HEK293 (cell line): ENCODE measurements at regions not wholly inside any gene's neighbourhood (a gene's known extent, or its start where the extent isn't known, plus 50 kb on each side); places are given as distances from the start of the nearest gene placed in this dataset.
A peak's percentile ranks its signal among the peaks of the same experiment; 100 is the strongest.

Experiments used
- MZF1 ChIP-seq: fragments of 450-650 bp; formaldehyde crosslinking; IDR thresholded peaks from 2 replicates; pipeline ENCODE4 v1.5.1; 2017; ENCODE audit warnings: missing biosample characterization, missing genetic modification characterization, borderline replicate concordance
- PRDM6 ChIP-seq: fragments of 450-650 bp; formaldehyde crosslinking; IDR thresholded peaks from 2 replicates; pipeline ENCODE4 v1.5.1; 2017; ENCODE audit warnings: missing biosample characterization, missing genetic modification characterization
- WT1 ChIP-seq: fragments of 450-650 bp; formaldehyde crosslinking; IDR thresholded peaks from 2 replicates; pipeline ENCODE4 v1.5.1; 2016; ENCODE audit warnings: missing biosample characterization, missing genetic modification characterization
- YY1 ChIP-seq: fragments of 450-650 bp; formaldehyde crosslinking; IDR thresholded peaks from 2 replicates; pipeline ENCODE4 v1.5.1; 2018; ENCODE audit warnings: missing biosample characterization, missing genetic modification characterization
- ZBTB49 ChIP-seq: fragments of 450-650 bp; formaldehyde crosslinking; IDR thresholded peaks from 2 replicates; pipeline ENCODE4 v1.5.1; 2016; ENCODE audit warnings: missing biosample characterization, missing genetic modification characterization, low read depth
- ZBTB6 ChIP-seq: fragments of 450-650 bp; formaldehyde crosslinking; IDR thresholded peaks from 2 replicates; pipeline ENCODE4 v1.5.1; 2017; ENCODE audit warnings: missing biosample characterization, missing genetic modification characterization
- ZEB2 ChIP-seq: fragments of 450-650 bp; formaldehyde crosslinking; IDR thresholded peaks from 2 replicates; pipeline ENCODE4 v1.5.1; 2016; ENCODE audit warnings: missing biosample characterization, missing genetic modification characterization
- ZNF114 ChIP-seq: fragments of 450-650 bp; formaldehyde crosslinking; IDR thresholded peaks from 2 replicates; pipeline ENCODE4 v1.5.0; 2017; ENCODE audit warnings: missing biosample characterization, missing genetic modification characterization
- ZNF132 ChIP-seq: fragments of 450-650 bp; formaldehyde crosslinking; IDR thresholded peaks from 2 replicates; pipeline ENCODE4 v1.5.1; 2017; ENCODE audit warnings: missing biosample characterization, missing genetic modification characterization, borderline replicate concordance
- ZNF311 ChIP-seq: fragments of 450-650 bp; formaldehyde crosslinking; IDR thresholded peaks from 2 replicates; pipeline ENCODE4 v1.5.1; 2017; ENCODE audit warnings: missing biosample characterization, missing genetic modification characterization, borderline replicate concordance
- ZNF335 ChIP-seq: fragments of 450-650 bp; formaldehyde crosslinking; conservative IDR thresholded peaks from 2 replicates; pipeline ENCODE4 v1.5.1; 2016; ENCODE audit warnings: missing biosample characterization, missing genetic modification characterization
- ZNF341 ChIP-seq: fragments of 450-650 bp; formaldehyde crosslinking; IDR thresholded peaks from 2 replicates; pipeline ENCODE4; 2016; ENCODE audit warnings: low read depth, missing biosample characterization, missing genetic modification characterization
- ZNF354C ChIP-seq: fragments of 450-650 bp; formaldehyde crosslinking; IDR thresholded peaks from 2 replicates; pipeline ENCODE4 v1.5.1; 2016; ENCODE audit warnings: missing biosample characterization, missing genetic modification characterization, low read depth, borderline replicate concordance
- ZNF426 ChIP-seq: fragments of 450-650 bp; formaldehyde crosslinking; IDR thresholded peaks from 2 replicates; pipeline ENCODE4 v1.5.1; 2017; ENCODE audit warnings: missing biosample characterization, missing genetic modification characterization, mild to moderate bottlenecking, inconsistent platforms, moderate library complexity
- ZNF449 ChIP-seq: fragments of 450-650 bp; formaldehyde crosslinking; IDR thresholded peaks from 2 replicates; pipeline ENCODE4 v1.5.1; 2017; ENCODE audit warnings: missing biosample characterization, mild to moderate bottlenecking, missing genetic modification characterization, moderate library complexity
- ZNF518A ChIP-seq: fragments of 450-650 bp; formaldehyde crosslinking; conservative IDR thresholded peaks from 2 replicates; pipeline ENCODE4 v1.5.1; 2016; ENCODE audit warnings: low read depth, missing biosample characterization, missing genetic modification characterization
- ZNF544 ChIP-seq: fragments of 450-650 bp; formaldehyde crosslinking; IDR thresholded peaks from 2 replicates; pipeline ENCODE4 v1.5.0; 2017; ENCODE audit warnings: missing biosample characterization, missing genetic modification characterization
- ZNF560 ChIP-seq: fragments of 450-650 bp; formaldehyde crosslinking; IDR thresholded peaks from 2 replicates; pipeline ENCODE4 v1.5.1; 2017; ENCODE audit warnings: missing biosample characterization, missing genetic modification characterization, borderline replicate concordance
- ZNF585B ChIP-seq: fragments of 450-650 bp; formaldehyde crosslinking; IDR thresholded peaks from 2 replicates; pipeline ENCODE4 v1.5.1; 2016; ENCODE audit warnings: missing biosample characterization, missing genetic modification characterization
- ZNF660 ChIP-seq: fragments of 450-650 bp; IDR thresholded peaks from 2 replicates; pipeline ENCODE4 v1.5.1; 2018; ENCODE audit warnings: missing biosample characterization, mild to moderate bottlenecking, missing genetic modification characterization
- ZNF677 ChIP-seq: fragments of 450-650 bp; IDR thresholded peaks from 2 replicates; pipeline ENCODE4 v1.5.0; 2018; ENCODE audit warnings: missing biosample characterization, mild to moderate bottlenecking, missing genetic modification characterization, moderate library complexity

- TF ChIP-seq ZBTB6 (tag by site-specific recombination) = peak; percentile 39
- peak; percentile 80 for TF ChIP-seq ZNF660 (tag by site-specific recombination)
- no peak for TF ChIP-seq ZNF544 (tag by site-specific recombination)
- TF ChIP-seq ZNF354C = no peak
- TF ChIP-seq ZNF114 (tag by site-specific recombination) = no peak
- no peak for TF ChIP-seq ZNF560 (tag by site-specific recombination)
- no peak for TF ChIP-seq ZNF341 (tag by site-specific recombination)
- no peak for TF ChIP-seq ZNF311 (tag by site-specific recombination)
- no peak for TF ChIP-seq ZNF132
- no peak for TF ChIP-seq ZNF426 (tag by site-specific recombination)
- peak; percentile 96 for TF ChIP-seq ZEB2
- no peak for TF ChIP-seq PRDM6 (tag by site-specific recombination)
- no peak for TF ChIP-seq ZNF585B
- no peak for TF ChIP-seq ZNF518A (tag by site-specific recombination)
- TF ChIP-seq WT1 (tag by site-specific recombination) = no peak; the same call in 1 of the 2 replicates
- TF ChIP-seq ZNF449 (tag by site-specific recombination) = peak; percentile 69; the same call in 1 of the 2 replicates
- TF ChIP-seq YY1 = peak; percentile 32; the same call in 1 of the 2 replicates
- TF ChIP-seq ZNF335 (tag by site-specific recombination) = peak; percentile 67
- no peak for TF ChIP-seq ZNF677
- peak; percentile 88 for TF ChIP-seq MZF1 (tag by site-specific recombination)
- no peak for TF ChIP-seq ZBTB49 (tag by site-specific recombination)
- TF ChIP-seq, all 188 proteins: peak for 58
Observed at GRCh38 chr6:28838634-28839442, 84.9 kb downstream of the TRIM27 start (continued).
